IMR-90 (cell line): ENCODE measurements at regions not wholly inside any gene's neighbourhood (a gene's known extent, or its start where the extent isn't known, plus 50 kb on each side); places are given as distances from the start of the nearest gene placed in this dataset.

Experiments used
- ATAC-seq: fragments of 200-7000 bp; cut with Tn5 transposase; 2 replicates; pipeline ENCODE4 v1.9.1; 2020; ENCODE audit warnings: low read depth, mild to moderate bottlenecking, moderate library complexity
- BruUV-seq: library from RNA; stranded (reverse); fragments of 400-500 nt; replicated peaks from 2 replicates; lab custom pipeline; 2021; lab: Mats Ljungman, UMichigan
- CTCF ChIA-PET: fragments of 300-600 bp; formaldehyde crosslinking; extraction: SDS; loops from one replicate; lab custom pipeline; 2021; ENCODE audit warnings: antibody characterized with exemption; lab: Yijun Ruan, JAX
- POLR2A ChIA-PET: fragments of 300-600 bp; sonication (Branson Sonifier 250); formaldehyde crosslinking; loops from one replicate; lab custom pipeline; 2022; ENCODE audit warnings: antibody characterized with exemption; ENCODE audit not compliant: unreplicated experiment; lab: Charles Lee
- DNase-seq: peaks from one replicate; pipeline ENCODE4 v3.0.0; 2013
- H2AFZ ChIP-seq: replicated peaks from 2 replicates; pipeline ENCODE3; 2013; ENCODE audit warnings: low read length, mild to moderate bottlenecking; ENCODE audit not compliant: poor library complexity
- H2AK5ac ChIP-seq: 2 replicates; pipeline ENCODE4 v1.6.1; 2013; ENCODE audit warnings: low read depth, low read length, inconsistent platforms
- H2AK9ac ChIP-seq: replicated peaks from 2 replicates; pipeline ENCODE3; 2013; ENCODE audit warnings: mild to moderate bottlenecking, low read depth, low read length, moderate library complexity; ENCODE audit not compliant: poor library complexity
- H2BK120ac ChIP-seq: 2 replicates; pipeline ENCODE4 v1.6.1; 2013; ENCODE audit warnings: low read depth, low read length, inconsistent platforms
- H2BK15ac ChIP-seq: 3 replicates; pipeline ENCODE4 v1.6.1; 2013; ENCODE audit warnings: low read depth, low read length, inconsistent platforms
- H2BK20ac ChIP-seq: 2 replicates; pipeline ENCODE4 v1.6.1; 2013; ENCODE audit warnings: low read depth, mild to moderate bottlenecking, inconsistent platforms, low read length, moderate library complexity
- H2BK5ac ChIP-seq: 2 replicates; pipeline ENCODE4 v1.6.1; 2013; ENCODE audit warnings: mild to moderate bottlenecking, low read depth, low read length, inconsistent platforms; ENCODE audit not compliant: poor library complexity, severe bottlenecking
- H3K14ac ChIP-seq: replicated peaks from 2 replicates; pipeline ENCODE4 v1.6.1; 2013; ENCODE audit warnings: low read depth, low read length, inconsistent platforms
- H3K18ac ChIP-seq: 2 replicates; pipeline ENCODE4 v1.6.1; 2013; ENCODE audit warnings: low read depth, low read length, control low read depth
- H3K23ac ChIP-seq: 2 replicates; pipeline ENCODE4 v1.6.1; 2013; ENCODE audit warnings: low read depth, low read length, inconsistent platforms
- H3K27ac ChIP-seq: 2 replicates; pipeline ENCODE4 v1.5.1; 2013; ENCODE audit warnings: mild to moderate bottlenecking, control low read depth, low read length; ENCODE audit not compliant: insufficient read depth
- H3K27me3 ChIP-seq: 2 replicates; pipeline ENCODE4 v1.6.1; 2013; ENCODE audit warnings: low read length; ENCODE audit not compliant: control insufficient read depth, insufficient read depth
- H3K36me3 ChIP-seq: 2 replicates; pipeline ENCODE4 v1.6.1; 2013; ENCODE audit warnings: low read length, mixed read lengths; ENCODE audit not compliant: control insufficient read depth, insufficient read depth
- H3K4ac ChIP-seq: 2 replicates; pipeline ENCODE4 v1.6.1; 2013; ENCODE audit warnings: low read depth, low read length, inconsistent platforms
- H3K4me1 ChIP-seq: 2 replicates; pipeline ENCODE4 v1.6.1; 2013; ENCODE audit warnings: low read length, mixed read lengths; ENCODE audit not compliant: control insufficient read depth, insufficient read depth
- H3K4me2 ChIP-seq: 2 replicates; pipeline ENCODE4 v1.6.1; 2013; ENCODE audit warnings: low read depth, mild to moderate bottlenecking, control low read depth, low read length, moderate library complexity
- H3K4me3 ChIP-seq: 2 replicates; pipeline ENCODE4 v1.5.1; 2013; ENCODE audit warnings: low read depth, mild to moderate bottlenecking, control low read depth, low read length, moderate library complexity; ENCODE audit not compliant: insufficient read depth
- H3K56ac ChIP-seq: 2 replicates; pipeline ENCODE4 v1.6.1; 2013; ENCODE audit warnings: low read length, inconsistent platforms; ENCODE audit not compliant: insufficient read depth; ENCODE audit errors: extremely low read depth
- H3K79me1 ChIP-seq, 2 experiments: 2 replicates each; pipeline ENCODE4 v1.6.1; 2013; ENCODE audit warnings: low read length in 2 of 2, inconsistent platforms in 1 of 2, low read depth in 1 of 2
- H3K9ac ChIP-seq: 2 replicates; pipeline ENCODE4 v1.6.1; 2013; ENCODE audit warnings: low read depth, low read length, control low read depth
- H3K9me1 ChIP-seq: 2 replicates; pipeline ENCODE4 v1.6.1; 2013; ENCODE audit warnings: low read length, inconsistent platforms; ENCODE audit not compliant: insufficient read depth
- H3K9me3 ChIP-seq: 2 replicates; pipeline ENCODE4 v1.6.1; 2013; ENCODE audit warnings: low read length; ENCODE audit not compliant: control insufficient read depth, insufficient read depth
- H4K20me1 ChIP-seq: 2 replicates; pipeline ENCODE4 v1.6.1; 2013; ENCODE audit warnings: low read length, inconsistent platforms; ENCODE audit not compliant: insufficient read depth
- H4K5ac ChIP-seq: 2 replicates; pipeline ENCODE4 v1.6.1; 2013; ENCODE audit warnings: mild to moderate bottlenecking, low read depth, low read length, control low read depth
- H4K8ac ChIP-seq, 2 experiments: 2 replicates each; pipeline ENCODE4 v1.6.1; 2013; ENCODE audit warnings: low read depth in 2 of 2, low read length in 2 of 2, control low read depth in 1 of 2, inconsistent platforms in 1 of 2
- H4K91ac ChIP-seq: 2 replicates; pipeline ENCODE4 v1.6.1; 2013; ENCODE audit warnings: low read depth, low read length, inconsistent platforms; ENCODE audit not compliant: insufficient read depth
- BHLHE40 ChIP-seq: fragments of 150-350 bp; IDR thresholded peaks from 2 replicates; pipeline ENCODE4 v1.6.1; 2016; ENCODE audit warnings: mild to moderate bottlenecking, low read depth, low read length
- CEBPB ChIP-seq: IDR thresholded peaks from 2 replicates; pipeline ENCODE4 v1.6.1; 2012; ENCODE audit warnings: low read depth, low read length, improper control_type of control experiment
- CHD1 ChIP-seq: IDR thresholded peaks from 2 replicates; pipeline ENCODE4 v1.6.1; 2012; ENCODE audit warnings: low read depth, low read length, improper control_type of control experiment
- FOS ChIP-seq: fragments of 150-350 bp; IDR thresholded peaks from 2 replicates; pipeline ENCODE4 v1.6.1; 2016; ENCODE audit warnings: low read depth, low read length
- MAFK ChIP-seq: IDR thresholded peaks from 2 replicates; pipeline ENCODE4 v1.6.1; 2012; ENCODE audit warnings: low read depth, low read length, improper control_type of control experiment
- MAZ ChIP-seq: IDR thresholded peaks from 2 replicates; pipeline ENCODE4 v1.6.1; 2012; ENCODE audit warnings: low read depth, mild to moderate bottlenecking, low read length, improper control_type of control experiment, moderate library complexity, borderline replicate concordance
- MXI1 ChIP-seq: IDR thresholded peaks from 2 replicates; pipeline ENCODE4 v1.6.1; 2012; ENCODE audit warnings: low read depth, mild to moderate bottlenecking, low read length, moderate library complexity, borderline replicate concordance
- NFE2L2 ChIP-seq: fragments of 150-350 bp; IDR thresholded peaks from 2 replicates; pipeline ENCODE4 v1.6.1; 2016; ENCODE audit warnings: low read depth, mild to moderate bottlenecking, low read length
- POLR2A ChIP-seq: IDR thresholded peaks from 2 replicates; pipeline ENCODE4 v1.6.1; 2012; ENCODE audit warnings: mild to moderate bottlenecking, low read depth, low read length
- RAD21 ChIP-seq: IDR thresholded peaks from 2 replicates; pipeline ENCODE4 v1.6.1; 2012; ENCODE audit warnings: low read length, improper control_type of control experiment
- RCOR1 ChIP-seq: IDR thresholded peaks from 2 replicates; pipeline ENCODE4 v1.6.1; 2012; ENCODE audit warnings: mild to moderate bottlenecking, low read length, improper control_type of control experiment; ENCODE audit not compliant: insufficient replicate concordance
- RFX5 ChIP-seq: IDR thresholded peaks from 2 replicates; pipeline ENCODE4 v1.8.0; 2012; ENCODE audit warnings: low read depth, mild to moderate bottlenecking, low read length, moderate library complexity
- SMC3 ChIP-seq: fragments of 150-350 bp; IDR thresholded peaks from 2 replicates; pipeline ENCODE4 v1.6.1; 2016; ENCODE audit warnings: low read depth, mild to moderate bottlenecking, antibody characterized with exemption, low read length, moderate library complexity
- WGBS, 2 experiments: methylation state at CpG; one replicate each; pipeline versions ENCODE4 v1.1.5 to v1.1.7; 2013; ENCODE audit warnings: missing lambda C conversion rate in 2 of 2; ENCODE audit not compliant: insufficient read length in 1 of 2; ENCODE audit errors: extremely low coverage in 2 of 2; 5-methylcytosine and 5-hydroxymethylcytosine counted together
- dilution Hi-C: fragments of 300-500 bp; cut with HindIII; formaldehyde crosslinking; loops from one replicate; pipeline ENCODE4 v1.14.3; 2018; ENCODE audit warnings: low sequenced_read_pairs; ENCODE audit not compliant: unreplicated experiment
- in situ Hi-C: fragments of 300-500 bp; cut with MboI; formaldehyde crosslinking; loops from 3 replicates; pipeline ENCODE4 v1.14.3; 2019; ENCODE audit warnings: low sequenced_read_pairs, inconsistent platforms, mixed read lengths
- intact Hi-C: fragments of 100-400 bp; cut with micrococcal nuclease; formaldehyde crosslinking; loops from 2 replicates; pipeline ENCODE4 v1.10.0; 2022
- TF ChIP-seq, protein P1 (sequence below): fragments of 150-350 bp; IDR thresholded peaks from 2 replicates; pipeline ENCODE4 v1.6.1; 2016; ENCODE audit warnings: low read depth, mild to moderate bottlenecking, low read length, moderate library complexity, borderline replicate concordance
- TF ChIP-seq, protein P2 (sequence below): fragments of 150-350 bp; IDR thresholded peaks from 2 replicates; pipeline ENCODE4 v1.6.1; 2017; ENCODE audit warnings: mild to moderate bottlenecking, antibody characterized with exemption, low read length, low read depth
- TF ChIP-seq, protein P3 (sequence below): conservative IDR thresholded peaks from 2 replicates; pipeline ENCODE4 v1.5.1; 2012; ENCODE audit warnings: mild to moderate bottlenecking, low read depth, low read length, improper control_type of control experiment

DNA sequence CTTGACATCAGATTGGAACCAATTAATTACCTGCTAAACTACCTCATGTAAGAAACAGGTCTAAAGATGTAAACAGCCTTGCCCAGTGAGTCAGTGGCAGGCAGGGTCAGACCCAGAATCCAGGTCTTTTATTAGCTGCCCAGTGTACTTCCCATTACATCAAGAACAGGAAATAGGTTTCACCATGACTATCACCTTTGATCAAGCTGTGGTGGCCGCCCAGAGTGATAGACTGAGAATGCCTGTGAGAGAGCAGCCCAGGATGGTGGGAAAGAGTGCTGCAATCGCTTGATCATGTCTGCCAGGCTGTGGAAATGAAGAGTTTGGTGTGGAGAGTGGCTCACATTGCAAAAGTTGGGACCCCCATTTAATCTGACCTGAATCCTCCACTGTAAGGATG is 61.3 kb upstream of the PIAS1 start:
- whole genome bisulfite sequencing, 2 experiments, result no CpG with 5 or more reads among the region's 2 CpGs
- peaks cover 3% of the 10 kb centered on the region for H3K4me1 ChIP-seq
- H4K20me1 ChIP-seq, result no peaks in the 10 kb centered on the region
- H3K9ac ChIP-seq, result no peak overlapping the region
- H3K79me1 ChIP-seq, result no peaks in the 10 kb centered on the region
- dilution Hi-C loops (no loop called here), in situ Hi-C loops (no loop called here), intact Hi-C loops (no loop called here)
- no peak overlapping the region for H2AK9ac ChIP-seq
- no peak overlapping the region for H4K91ac ChIP-seq
- no peak overlapping the region for H2BK20ac ChIP-seq
- no peak overlapping the region for H3K18ac ChIP-seq
- POLR2A ChIA-PET, result no interaction called here
- no peak overlapping the region for H2AK5ac ChIP-seq
- H3K4me2 ChIP-seq, result no peak overlapping the region
- no peak overlapping the region for H3K4ac ChIP-seq
- CTCF ChIA-PET, result interaction anchor here (0.6 kb wide), 1 partner anchor 34 kb away, joined by 5 read pairs; no protein-coding TSS in a partner anchor
- DNase-seq (no peak), ATAC-seq (no peak)
- H3K27me3 ChIP-seq, result peaks cover 18% of the 10 kb centered on the region
- H3K27ac ChIP-seq, result no peak overlapping the region
- H4K5ac ChIP-seq, result no peak overlapping the region
- no peak overlapping the region for H2AFZ ChIP-seq
- H2BK5ac ChIP-seq, result no peak overlapping the region
- TF ChIP-seq RFX5, result no peak
- no peak for TF ChIP-seq RCOR1
- no peak for TF ChIP-seq BHLHE40
- TF ChIP-seq, protein P1, sequence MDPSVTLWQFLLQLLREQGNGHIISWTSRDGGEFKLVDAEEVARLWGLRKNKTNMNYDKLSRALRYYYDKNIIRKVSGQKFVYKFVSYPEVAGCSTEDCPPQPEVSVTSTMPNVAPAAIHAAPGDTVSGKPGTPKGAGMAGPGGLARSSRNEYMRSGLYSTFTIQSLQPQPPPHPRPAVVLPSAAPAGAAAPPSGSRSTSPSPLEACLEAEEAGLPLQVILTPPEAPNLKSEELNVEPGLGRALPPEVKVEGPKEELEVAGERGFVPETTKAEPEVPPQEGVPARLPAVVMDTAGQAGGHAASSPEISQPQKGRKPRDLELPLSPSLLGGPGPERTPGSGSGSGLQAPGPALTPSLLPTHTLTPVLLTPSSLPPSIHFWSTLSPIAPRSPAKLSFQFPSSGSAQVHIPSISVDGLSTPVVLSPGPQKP, result no peak
- TF ChIP-seq NFE2L2, result no peak
- TF ChIP-seq, protein P2, sequence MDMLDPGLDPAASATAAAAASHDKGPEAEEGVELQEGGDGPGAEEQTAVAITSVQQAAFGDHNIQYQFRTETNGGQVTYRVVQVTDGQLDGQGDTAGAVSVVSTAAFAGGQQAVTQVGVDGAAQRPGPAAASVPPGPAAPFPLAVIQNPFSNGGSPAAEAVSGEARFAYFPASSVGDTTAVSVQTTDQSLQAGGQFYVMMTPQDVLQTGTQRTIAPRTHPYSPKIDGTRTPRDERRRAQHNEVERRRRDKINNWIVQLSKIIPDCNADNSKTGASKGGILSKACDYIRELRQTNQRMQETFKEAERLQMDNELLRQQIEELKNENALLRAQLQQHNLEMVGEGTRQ, result no peak
- TF ChIP-seq SMC3, result no peak
- TF ChIP-seq CHD1, result no peak
- TF ChIP-seq MXI1, result no peak
- no peak for TF ChIP-seq RAD21
- TF ChIP-seq MAZ, result no peak
- TF ChIP-seq FOS, result no peak
- no peak for TF ChIP-seq POLR2A
- no peak for TF ChIP-seq MAFK
- TF ChIP-seq, protein P3, sequence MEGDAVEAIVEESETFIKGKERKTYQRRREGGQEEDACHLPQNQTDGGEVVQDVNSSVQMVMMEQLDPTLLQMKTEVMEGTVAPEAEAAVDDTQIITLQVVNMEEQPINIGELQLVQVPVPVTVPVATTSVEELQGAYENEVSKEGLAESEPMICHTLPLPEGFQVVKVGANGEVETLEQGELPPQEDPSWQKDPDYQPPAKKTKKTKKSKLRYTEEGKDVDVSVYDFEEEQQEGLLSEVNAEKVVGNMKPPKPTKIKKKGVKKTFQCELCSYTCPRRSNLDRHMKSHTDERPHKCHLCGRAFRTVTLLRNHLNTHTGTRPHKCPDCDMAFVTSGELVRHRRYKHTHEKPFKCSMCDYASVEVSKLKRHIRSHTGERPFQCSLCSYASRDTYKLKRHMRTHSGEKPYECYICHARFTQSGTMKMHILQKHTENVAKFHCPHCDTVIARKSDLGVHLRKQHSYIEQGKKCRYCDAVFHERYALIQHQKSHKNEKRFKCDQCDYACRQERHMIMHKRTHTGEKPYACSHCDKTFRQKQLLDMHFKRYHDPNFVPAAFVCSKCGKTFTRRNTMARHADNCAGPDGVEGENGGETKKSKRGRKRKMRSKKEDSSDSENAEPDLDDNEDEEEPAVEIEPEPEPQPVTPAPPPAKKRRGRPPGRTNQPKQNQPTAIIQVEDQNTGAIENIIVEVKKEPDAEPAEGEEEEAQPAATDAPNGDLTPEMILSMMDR, result no peak
- TF ChIP-seq CEBPB, result no peak
- no peak overlapping the region for H3K14ac ChIP-seq
- no peak overlapping the region for H4K8ac ChIP-seq
- H2BK120ac ChIP-seq, result no peak overlapping the region
- H3K56ac ChIP-seq, result no peak overlapping the region
- H3K9me1 ChIP-seq, result no peaks in the 10 kb centered on the region
- no peak overlapping the region for H3K4me3 ChIP-seq
- H3K36me3 ChIP-seq, result no peaks in the 10 kb centered on the region
- H3K23ac ChIP-seq, result no peak overlapping the region
- no peak overlapping the region for H2BK15ac ChIP-seq
- no peaks in the 10 kb centered on the region for H3K9me3 ChIP-seq
- no TSS peak for BruUV-seq
